ENCODE measurements at regions not wholly inside any gene's neighbourhood (a gene's known extent, or its start where the extent isn't known, plus 50 kb on each side); places are given as distances from the start of the nearest gene placed in this dataset.

DNA sequence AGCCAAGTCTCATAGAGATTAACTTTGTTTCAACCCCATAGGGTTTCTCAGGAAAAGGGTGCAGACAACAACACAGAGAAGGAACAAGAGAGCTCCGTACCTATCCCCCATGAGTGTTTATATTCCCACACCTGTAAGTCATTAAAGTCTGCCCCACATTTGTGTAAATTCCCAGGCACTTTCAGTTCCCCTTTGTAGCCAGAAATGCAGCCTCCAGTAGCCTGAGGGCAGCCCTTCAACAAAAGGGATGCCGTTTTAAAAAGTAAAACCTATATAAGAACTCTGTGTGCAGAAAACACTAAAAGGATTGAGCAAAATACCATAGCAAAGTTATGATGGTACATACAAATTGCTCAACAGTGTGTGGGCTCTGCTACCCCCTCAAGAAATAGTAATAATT lies 59.7 kb upstream of the TMEM108 start:
- Histone ChIP-seq H3K4me3 (ENCODE audit: low read depth, low read length) (no peak overlapping the region), H3K36me3 (ENCODE audit: control insufficient read depth, insufficient read depth, low read length) (no peaks in the 10 kb centered on the region), H3K27me3 (ENCODE audit: control insufficient read depth, insufficient read depth, low read length) (no peaks in the 10 kb centered on the region)
- TF ChIP-seq, protein P1, sequence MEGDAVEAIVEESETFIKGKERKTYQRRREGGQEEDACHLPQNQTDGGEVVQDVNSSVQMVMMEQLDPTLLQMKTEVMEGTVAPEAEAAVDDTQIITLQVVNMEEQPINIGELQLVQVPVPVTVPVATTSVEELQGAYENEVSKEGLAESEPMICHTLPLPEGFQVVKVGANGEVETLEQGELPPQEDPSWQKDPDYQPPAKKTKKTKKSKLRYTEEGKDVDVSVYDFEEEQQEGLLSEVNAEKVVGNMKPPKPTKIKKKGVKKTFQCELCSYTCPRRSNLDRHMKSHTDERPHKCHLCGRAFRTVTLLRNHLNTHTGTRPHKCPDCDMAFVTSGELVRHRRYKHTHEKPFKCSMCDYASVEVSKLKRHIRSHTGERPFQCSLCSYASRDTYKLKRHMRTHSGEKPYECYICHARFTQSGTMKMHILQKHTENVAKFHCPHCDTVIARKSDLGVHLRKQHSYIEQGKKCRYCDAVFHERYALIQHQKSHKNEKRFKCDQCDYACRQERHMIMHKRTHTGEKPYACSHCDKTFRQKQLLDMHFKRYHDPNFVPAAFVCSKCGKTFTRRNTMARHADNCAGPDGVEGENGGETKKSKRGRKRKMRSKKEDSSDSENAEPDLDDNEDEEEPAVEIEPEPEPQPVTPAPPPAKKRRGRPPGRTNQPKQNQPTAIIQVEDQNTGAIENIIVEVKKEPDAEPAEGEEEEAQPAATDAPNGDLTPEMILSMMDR (IDR thresholded peaks at IDR 0.05; ENCODE audit: insufficient read depth, low read length, poor library complexity, severe bottlenecking) = no peak
- DNase-seq (ENCODE audit: low read depth) = no peak

DNA sequence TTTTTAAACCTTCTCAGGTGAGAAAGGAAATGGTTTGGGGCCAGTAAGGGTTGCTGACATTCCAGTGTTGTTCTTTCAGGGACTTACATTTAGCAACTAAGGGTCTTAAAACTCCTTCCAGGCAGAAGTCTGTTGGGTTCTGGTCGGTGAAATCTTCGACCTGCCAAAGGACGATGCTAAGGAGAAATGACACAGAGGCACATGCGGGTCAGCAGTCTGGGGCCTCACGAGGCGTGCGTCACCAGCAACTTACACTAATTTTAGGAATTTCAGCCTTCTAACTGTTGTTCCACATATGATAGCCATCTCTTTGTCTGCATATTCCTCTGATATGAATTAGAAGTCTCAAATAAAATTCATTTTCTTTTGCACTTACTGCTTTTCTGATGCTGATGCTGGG lies 64.1 kb upstream of the TMEM108 start:
- H3K4me3 ChIP-seq (ENCODE audit: low read depth, low read length) = no peak overlapping the region
- TF ChIP-seq, protein P1 (IDR thresholded peaks at IDR 0.05; ENCODE audit: insufficient read depth, low read length, poor library complexity, severe bottlenecking) = no peak
- no peaks in the 10 kb centered on the region for H3K36me3 ChIP-seq (ENCODE audit: control insufficient read depth, insufficient read depth, low read length)
- no peaks in the 10 kb centered on the region for H3K27me3 ChIP-seq (ENCODE audit: control insufficient read depth, insufficient read depth, low read length)
- no peak for DNase-seq (ENCODE audit: low read depth)

DNA sequence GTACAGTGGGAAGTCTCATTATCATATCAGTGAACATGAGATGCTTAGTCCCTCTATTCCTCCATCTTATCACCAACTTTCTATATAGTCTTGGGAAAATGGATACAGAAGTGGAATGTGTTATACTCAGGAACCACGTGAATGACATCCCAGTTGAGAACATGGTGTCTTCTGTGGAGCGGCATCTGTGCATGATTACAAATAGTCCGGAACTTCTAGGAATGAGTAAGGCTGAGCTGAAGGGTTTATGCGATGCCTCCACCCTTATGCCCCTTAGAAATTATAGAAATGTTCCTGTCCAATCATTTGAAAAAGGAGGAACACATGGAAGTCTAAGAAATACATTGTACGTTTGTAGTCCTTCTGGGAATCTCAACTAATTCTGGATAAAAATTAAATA lies 64.8 kb upstream of the TMEM108 start:
- Histone ChIP-seq H3K4me3 (ENCODE audit: low read depth, low read length) (no peak overlapping the region), H3K27me3 (ENCODE audit: control insufficient read depth, insufficient read depth, low read length) (no peaks in the 10 kb centered on the region), H3K36me3 (ENCODE audit: control insufficient read depth, insufficient read depth, low read length) (no peaks in the 10 kb centered on the region)
- DNase-seq (ENCODE audit: low read depth) = no peak
- TF ChIP-seq, protein P1 (IDR thresholded peaks at IDR 0.05; ENCODE audit: insufficient read depth, low read length, poor library complexity, severe bottlenecking) = no peak

DNA sequence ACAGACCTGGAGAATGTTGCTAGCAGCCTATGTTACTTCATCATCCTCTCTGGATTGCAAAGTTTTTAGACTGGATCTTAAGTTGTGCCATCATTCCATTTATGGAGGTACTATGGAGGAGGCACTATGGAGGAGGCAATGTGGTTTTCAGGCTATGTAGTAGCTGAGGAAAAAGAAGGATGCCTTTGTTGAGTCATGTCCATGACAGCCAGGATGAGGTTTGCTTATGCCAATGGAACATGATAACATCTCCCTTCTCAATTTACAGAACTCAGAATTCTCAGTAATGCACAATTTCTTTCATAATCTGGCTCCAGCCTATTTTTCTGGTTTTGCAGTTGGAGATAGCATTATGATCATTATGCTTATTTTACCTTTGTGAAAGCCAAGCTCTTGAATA lies 65.9 kb upstream of the TMEM108 start:
- TF ChIP-seq, protein P1 (IDR thresholded peaks at IDR 0.05; ENCODE audit: insufficient read depth, low read length, poor library complexity, severe bottlenecking) = no peak
- no peak for DNase-seq (ENCODE audit: low read depth)

DNA sequence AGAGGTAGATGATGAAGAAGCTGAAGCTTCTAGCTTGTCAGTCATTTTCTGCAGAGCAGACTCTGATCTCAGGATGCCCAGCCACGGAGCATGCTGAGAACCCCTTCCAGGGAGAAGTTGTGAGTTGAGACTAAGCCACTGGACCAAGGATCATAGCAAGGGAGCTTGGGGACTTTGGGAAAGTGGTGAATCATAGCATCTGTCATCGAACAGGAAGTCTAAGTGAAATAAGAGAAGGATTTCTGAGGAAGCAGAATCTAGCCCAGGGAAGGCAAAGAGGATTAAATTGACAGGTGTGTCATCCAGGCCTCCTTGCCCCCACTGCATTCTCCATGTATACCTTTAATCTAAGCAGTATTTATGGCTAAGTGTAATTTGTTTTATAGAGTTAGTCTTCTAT lies 71.8 kb upstream of the TMEM108 start:
- H3K4me3 ChIP-seq (ENCODE audit: low read depth, low read length) = no peak overlapping the region
- H3K27me3 ChIP-seq (ENCODE audit: control insufficient read depth, insufficient read depth, low read length) = no peaks in the 10 kb centered on the region
- H3K36me3 ChIP-seq (ENCODE audit: control insufficient read depth, insufficient read depth, low read length) = no peaks in the 10 kb centered on the region
- TF ChIP-seq, protein P1 (IDR thresholded peaks at IDR 0.05; ENCODE audit: insufficient read depth, low read length, poor library complexity, severe bottlenecking) = no peak
- DNase-seq (ENCODE audit: low read depth) = no peak

More for the DNA sequence above, 65.9 kb upstream of the TMEM108 start:
- no peak overlapping the region for H3K4me3 ChIP-seq (ENCODE audit: low read depth, low read length)
- H3K27me3 ChIP-seq (ENCODE audit: control insufficient read depth, insufficient read depth, low read length) = no peaks in the 10 kb centered on the region
- H3K36me3 ChIP-seq (ENCODE audit: control insufficient read depth, insufficient read depth, low read length) = no peaks in the 10 kb centered on the region

DNA sequence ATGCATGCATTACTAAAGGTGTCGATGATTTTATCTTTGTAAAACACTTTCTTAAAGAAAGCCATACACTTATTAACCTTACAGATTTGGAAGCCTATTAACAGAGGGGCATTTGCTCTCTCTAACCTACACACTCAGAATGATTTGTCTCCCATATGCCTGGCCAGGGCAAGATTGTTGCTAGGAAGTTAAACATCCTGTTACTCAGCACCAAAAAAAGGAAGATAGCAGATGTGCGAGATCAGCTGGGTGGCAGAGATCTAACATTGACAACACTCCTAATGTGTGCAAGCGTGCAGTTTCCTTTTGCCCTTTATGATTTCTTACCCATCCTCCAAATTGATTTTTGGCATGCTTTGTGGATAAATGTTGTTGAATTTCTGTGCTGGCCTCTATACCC lies 73.9 kb upstream of the TMEM108 start:
- Histone ChIP-seq H3K4me3 (ENCODE audit: low read depth, low read length) (no peak overlapping the region), H3K36me3 (ENCODE audit: control insufficient read depth, insufficient read depth, low read length) (no peaks in the 10 kb centered on the region), H3K27me3 (ENCODE audit: control insufficient read depth, insufficient read depth, low read length) (no peaks in the 10 kb centered on the region)
- no peak for DNase-seq (ENCODE audit: low read depth)
- TF ChIP-seq, protein P1 (IDR thresholded peaks at IDR 0.05; ENCODE audit: insufficient read depth, low read length, poor library complexity, severe bottlenecking) = no peak
